Esophagus mucosa (tissue), 1 donor: ENCODE measurements at regions not wholly inside any gene's neighbourhood (a gene's known extent, or its start where the extent isn't known, plus 50 kb on each side); places are given as distances from the start of the nearest gene placed in this dataset.

Experiments used
- ATAC-seq: fragments of 200-7000 bp; cut with Tn5 transposase; one replicate; pipeline ENCODE4 v1.9.1; 2020
- donor health status: DM: yes; HTN: yes; CAD: no.

DNA sequence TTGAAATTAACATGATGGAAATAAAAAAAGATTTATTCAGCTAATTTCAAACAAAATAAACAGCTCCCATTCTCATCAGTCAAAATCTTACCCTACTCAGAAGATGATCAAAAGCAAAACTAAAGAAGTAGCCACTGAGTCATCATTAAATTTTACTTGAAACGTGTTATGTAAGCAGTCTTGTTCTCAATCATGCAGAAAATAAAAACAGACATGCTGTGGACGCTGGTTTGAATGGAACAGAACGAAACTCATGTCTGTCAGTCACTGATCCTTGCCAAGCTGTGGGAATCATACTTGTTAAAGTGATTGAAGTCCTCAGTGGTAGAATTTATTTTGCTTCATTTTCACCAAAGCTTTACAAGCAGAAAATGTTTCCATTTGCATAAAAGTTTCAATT lies 77.2 kb upstream of the TLR3 start:
- ATAC-seq: no peak

DNA sequence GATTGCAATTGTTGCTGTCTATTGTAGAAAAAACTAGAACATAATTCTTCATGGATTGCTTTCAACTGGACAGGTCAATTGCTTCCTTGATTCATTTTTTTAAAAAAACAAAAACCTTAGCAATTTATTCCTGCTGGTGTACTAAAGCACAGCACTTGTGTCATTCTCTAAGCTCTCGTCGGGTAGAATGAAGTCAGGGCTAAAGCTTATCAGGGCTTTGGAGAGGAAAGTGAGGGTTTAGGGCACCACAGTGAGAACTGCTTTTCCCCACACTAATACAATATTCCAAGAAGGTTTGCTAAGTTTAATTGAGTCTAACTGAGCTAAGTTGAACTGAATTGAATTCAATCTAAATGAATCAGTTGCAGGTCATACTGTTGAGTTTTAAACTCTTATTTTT lies 76.4 kb upstream of the TLR3 start:
- ATAC-seq: no peak

- no peak for ATAC-seq
Observed at GRCh38 chr4:185993328-185993973, 75.5 kb upstream of the TLR3 start.

DNA sequence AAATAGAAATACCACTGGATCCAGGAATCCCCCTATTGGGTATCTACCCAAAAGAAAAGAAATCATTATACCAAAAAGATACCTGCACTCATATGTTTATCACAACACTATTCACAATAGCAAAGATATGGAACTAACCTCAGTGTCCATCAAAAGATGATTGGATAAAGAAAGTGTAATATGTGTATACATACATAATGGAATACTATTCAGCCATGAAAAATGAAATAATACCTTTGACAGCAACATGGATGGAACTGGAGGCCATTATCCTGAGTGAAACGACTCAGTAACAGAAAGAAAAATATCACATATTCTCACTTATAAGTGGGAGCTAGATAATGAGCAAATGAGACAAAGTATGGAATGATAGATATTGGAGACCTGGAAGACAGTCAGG lies 74.2 kb upstream of the TLR3 start:
- no peak for ATAC-seq

GRCh38 chr4:185995665-185996064 lies 73.3 kb upstream of the TLR3 start:
- no peak for ATAC-seq

- no peak for ATAC-seq
Observed at GRCh38 chr4:185997296-185997695, 71.7 kb upstream of the TLR3 start.

- no peak for ATAC-seq
Observed at GRCh38 chr4:185998791-185999190, 70.2 kb upstream of the TLR3 start.

DNA sequence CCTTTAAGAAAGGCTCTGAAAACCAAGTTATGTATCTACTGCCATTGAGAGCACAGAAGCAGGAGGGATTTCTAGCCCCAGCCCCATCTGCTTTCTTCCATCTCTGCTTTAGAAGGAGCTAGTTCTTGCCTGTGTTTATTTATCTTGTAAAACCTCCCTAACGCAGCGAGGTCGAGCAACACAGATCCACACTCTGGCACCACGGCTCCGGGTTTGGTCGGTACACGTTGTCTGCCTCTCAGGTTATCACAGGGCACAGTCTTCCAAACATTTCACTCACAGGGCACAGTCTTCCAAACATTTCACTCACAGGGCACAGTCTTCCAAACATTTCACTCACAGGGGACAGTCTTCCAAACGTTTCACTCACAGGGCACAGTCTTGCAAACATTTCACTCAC lies 69.7 kb upstream of the TLR3 start:
- no peak for ATAC-seq

- no peak for ATAC-seq
Observed at GRCh38 chr4:186002853-186003252, 66.1 kb upstream of the TLR3 start.

- no peak for ATAC-seq
Observed at GRCh38 chr4:186003746-186004145, 65.2 kb upstream of the TLR3 start.

GRCh38 chr4:186008057-186008456 lies 60.9 kb upstream of the TLR3 start:
- no peak for ATAC-seq

DNA sequence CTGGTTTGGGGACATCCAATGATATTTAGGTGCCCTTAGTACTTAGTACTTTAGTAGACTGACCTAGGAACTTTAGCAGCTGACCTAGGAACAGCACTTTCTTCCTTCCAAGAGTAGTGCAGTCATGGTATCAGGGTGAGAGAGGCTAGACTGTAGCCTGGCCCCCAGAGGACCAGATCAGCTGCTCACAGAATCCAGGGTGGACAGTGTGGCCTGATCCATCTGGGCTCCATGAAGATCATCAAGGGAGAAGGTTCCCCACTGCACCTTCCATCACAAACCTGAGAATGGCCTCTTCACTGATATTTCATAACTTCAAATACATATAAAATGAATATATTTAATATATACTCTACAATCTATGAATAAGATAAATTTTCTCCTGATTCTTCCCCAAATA lies 59.0 kb upstream of the TLR3 start:
- no peak for ATAC-seq

DNA sequence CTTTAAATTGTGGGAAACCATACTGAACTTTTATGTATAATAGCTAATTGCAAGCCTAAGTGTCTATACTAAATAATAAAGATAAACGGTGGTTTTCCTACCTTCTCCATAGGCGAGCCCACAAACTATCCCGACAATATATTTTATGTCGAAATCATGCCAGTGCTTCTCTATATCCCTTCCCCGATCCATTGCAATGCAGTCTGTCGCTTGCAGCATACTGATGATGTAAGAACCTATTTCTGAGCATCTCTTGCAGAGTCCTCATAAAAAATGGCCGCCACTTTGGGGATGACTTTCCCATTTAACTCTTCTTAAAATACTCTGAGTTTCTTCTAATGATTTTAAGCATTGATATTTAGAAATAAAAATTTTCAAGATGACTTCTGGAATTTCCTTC lies 58.1 kb upstream of the TLR3 start:
- ATAC-seq: no peak

DNA sequence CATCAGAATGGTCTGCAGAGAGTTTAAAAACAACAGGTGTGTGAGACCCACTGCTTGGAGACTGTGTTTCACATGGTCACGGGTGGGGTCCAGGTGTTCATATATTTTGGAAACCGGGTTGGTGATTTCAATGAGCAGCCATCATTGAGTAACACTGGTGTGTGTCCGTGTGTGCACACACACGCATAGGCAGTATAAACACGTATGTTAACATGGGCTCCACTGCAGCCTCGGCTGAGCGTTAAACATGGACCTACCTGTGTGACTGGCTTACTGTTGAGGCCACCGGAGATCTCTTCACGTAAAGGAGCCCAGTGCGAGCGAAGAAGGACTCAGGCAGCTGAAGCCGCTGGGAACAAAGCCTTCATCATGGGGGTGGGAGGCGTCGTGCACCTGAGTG lies 56.9 kb upstream of the TLR3 start:
- ATAC-seq: no peak

GRCh38 chr4:186013419-186014186 lies 55.4 kb upstream of the TLR3 start:
- no peak for ATAC-seq

DNA sequence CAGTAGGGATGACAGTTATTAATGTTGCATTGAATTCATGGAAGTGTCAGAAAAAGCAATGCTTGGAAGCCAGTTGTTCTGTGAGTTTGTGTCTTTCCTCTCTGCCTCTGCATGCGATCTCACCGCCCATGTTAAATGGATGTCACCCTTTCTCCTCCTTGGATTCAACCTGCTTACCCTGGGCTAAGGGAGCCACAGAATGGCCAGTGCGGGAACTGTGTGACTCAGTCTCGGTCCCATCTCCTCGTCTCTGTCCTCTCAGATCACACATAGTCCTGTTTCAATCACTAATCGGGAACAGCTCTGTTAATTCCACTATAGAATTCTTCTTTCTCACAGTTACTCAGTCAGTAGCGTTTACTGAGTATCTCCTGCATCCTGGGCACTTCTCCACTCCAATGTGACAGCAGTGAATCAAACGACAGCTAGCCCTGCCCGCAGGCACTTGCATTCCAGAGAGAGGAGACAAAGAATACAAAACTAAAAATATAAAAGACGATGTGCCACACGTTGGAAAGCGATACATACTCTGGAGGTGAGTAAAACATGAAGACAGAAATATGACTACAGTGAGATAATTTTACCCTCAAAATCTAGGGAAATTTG lies 53.6 kb upstream of the TLR3 start:
- ATAC-seq: no peak

GRCh38 chr4:186016796-186017195 lies 52.2 kb upstream of the TLR3 start:
- no peak for ATAC-seq

GRCh38 chr4:186017801-186018200 lies 51.2 kb upstream of the TLR3 start:
- ATAC-seq: no peak

GRCh38 chr4:186018261-186018660 lies 50.7 kb upstream of the TLR3 start:
- no peak for ATAC-seq

GRCh38 chr4:186018784-186019183 lies 50.2 kb upstream of the TLR3 start:
- no peak for ATAC-seq
